IMR-90 (cell line): ENCODE measurements at regions not wholly inside any gene's neighbourhood (a gene's known extent, or its start where the extent isn't known, plus 50 kb on each side); places are given as distances from the start of the nearest gene placed in this dataset.

Experiments
- BHLHE40 ChIP-seq: fragments of 150-350 bp; IDR thresholded peaks from 2 replicates; pipeline ENCODE4 v1.6.1; 2016; ENCODE audit warnings: mild to moderate bottlenecking, low read depth, low read length
- CEBPB ChIP-seq: IDR thresholded peaks from 2 replicates; pipeline ENCODE4 v1.6.1; 2012; ENCODE audit warnings: low read depth, low read length, improper control_type of control experiment
- FOS ChIP-seq: fragments of 150-350 bp; IDR thresholded peaks from 2 replicates; pipeline ENCODE4 v1.6.1; 2016; ENCODE audit warnings: low read depth, low read length
- MAFK ChIP-seq: IDR thresholded peaks from 2 replicates; pipeline ENCODE4 v1.6.1; 2012; ENCODE audit warnings: low read depth, low read length, improper control_type of control experiment
- MXI1 ChIP-seq: IDR thresholded peaks from 2 replicates; pipeline ENCODE4 v1.6.1; 2012; ENCODE audit warnings: low read depth, mild to moderate bottlenecking, low read length, moderate library complexity, borderline replicate concordance
- POLR2A ChIP-seq: IDR thresholded peaks from 2 replicates; pipeline ENCODE4 v1.6.1; 2012; ENCODE audit warnings: mild to moderate bottlenecking, low read depth, low read length
- RAD21 ChIP-seq: IDR thresholded peaks from 2 replicates; pipeline ENCODE4 v1.6.1; 2012; ENCODE audit warnings: low read length, improper control_type of control experiment
- RCOR1 ChIP-seq: IDR thresholded peaks from 2 replicates; pipeline ENCODE4 v1.6.1; 2012; ENCODE audit warnings: mild to moderate bottlenecking, low read length, improper control_type of control experiment; ENCODE audit not compliant: insufficient replicate concordance
- SMC3 ChIP-seq: fragments of 150-350 bp; IDR thresholded peaks from 2 replicates; pipeline ENCODE4 v1.6.1; 2016; ENCODE audit warnings: low read depth, mild to moderate bottlenecking, antibody characterized with exemption, low read length, moderate library complexity
- USF2 ChIP-seq: fragments of 150-350 bp; IDR thresholded peaks from 2 replicates; pipeline ENCODE4 v1.6.1; 2017; ENCODE audit warnings: mild to moderate bottlenecking, antibody characterized with exemption, low read length, low read depth
- TF ChIP-seq, protein P1 (sequence below): conservative IDR thresholded peaks from 2 replicates; pipeline ENCODE4 v1.5.1; 2012; ENCODE audit warnings: mild to moderate bottlenecking, low read depth, low read length, improper control_type of control experiment
- TF ChIP-seq, protein P2 (sequence below): fragments of 150-350 bp; IDR thresholded peaks from 2 replicates; pipeline ENCODE4 v1.6.1; 2016; ENCODE audit warnings: low read depth, mild to moderate bottlenecking, low read length, moderate library complexity, borderline replicate concordance

DNA sequence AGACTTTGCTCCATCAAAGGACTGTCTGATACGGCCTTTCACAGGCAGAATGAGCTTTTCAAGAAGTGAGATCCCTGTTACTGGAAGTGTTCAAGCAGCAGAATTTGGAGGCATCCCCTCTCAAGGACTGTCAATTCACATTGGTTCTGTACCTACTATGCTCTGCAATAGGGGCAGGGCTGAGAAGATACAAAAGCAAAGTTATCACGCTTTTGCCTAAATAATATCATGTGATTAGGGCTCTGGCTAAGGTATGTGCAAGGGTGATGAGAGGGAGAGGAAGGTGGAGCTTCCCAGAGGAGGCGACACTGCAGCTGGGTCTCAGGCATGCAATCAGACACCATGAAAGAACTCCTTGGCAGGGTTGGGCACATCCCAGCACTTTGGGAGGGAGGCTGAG is 80.2 kb upstream of the PIM1 start:
- TF ChIP-seq, protein P1, sequence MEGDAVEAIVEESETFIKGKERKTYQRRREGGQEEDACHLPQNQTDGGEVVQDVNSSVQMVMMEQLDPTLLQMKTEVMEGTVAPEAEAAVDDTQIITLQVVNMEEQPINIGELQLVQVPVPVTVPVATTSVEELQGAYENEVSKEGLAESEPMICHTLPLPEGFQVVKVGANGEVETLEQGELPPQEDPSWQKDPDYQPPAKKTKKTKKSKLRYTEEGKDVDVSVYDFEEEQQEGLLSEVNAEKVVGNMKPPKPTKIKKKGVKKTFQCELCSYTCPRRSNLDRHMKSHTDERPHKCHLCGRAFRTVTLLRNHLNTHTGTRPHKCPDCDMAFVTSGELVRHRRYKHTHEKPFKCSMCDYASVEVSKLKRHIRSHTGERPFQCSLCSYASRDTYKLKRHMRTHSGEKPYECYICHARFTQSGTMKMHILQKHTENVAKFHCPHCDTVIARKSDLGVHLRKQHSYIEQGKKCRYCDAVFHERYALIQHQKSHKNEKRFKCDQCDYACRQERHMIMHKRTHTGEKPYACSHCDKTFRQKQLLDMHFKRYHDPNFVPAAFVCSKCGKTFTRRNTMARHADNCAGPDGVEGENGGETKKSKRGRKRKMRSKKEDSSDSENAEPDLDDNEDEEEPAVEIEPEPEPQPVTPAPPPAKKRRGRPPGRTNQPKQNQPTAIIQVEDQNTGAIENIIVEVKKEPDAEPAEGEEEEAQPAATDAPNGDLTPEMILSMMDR = no peak
- TF ChIP-seq POLR2A = no peak
- no peak for TF ChIP-seq USF2
- TF ChIP-seq, protein P2, sequence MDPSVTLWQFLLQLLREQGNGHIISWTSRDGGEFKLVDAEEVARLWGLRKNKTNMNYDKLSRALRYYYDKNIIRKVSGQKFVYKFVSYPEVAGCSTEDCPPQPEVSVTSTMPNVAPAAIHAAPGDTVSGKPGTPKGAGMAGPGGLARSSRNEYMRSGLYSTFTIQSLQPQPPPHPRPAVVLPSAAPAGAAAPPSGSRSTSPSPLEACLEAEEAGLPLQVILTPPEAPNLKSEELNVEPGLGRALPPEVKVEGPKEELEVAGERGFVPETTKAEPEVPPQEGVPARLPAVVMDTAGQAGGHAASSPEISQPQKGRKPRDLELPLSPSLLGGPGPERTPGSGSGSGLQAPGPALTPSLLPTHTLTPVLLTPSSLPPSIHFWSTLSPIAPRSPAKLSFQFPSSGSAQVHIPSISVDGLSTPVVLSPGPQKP = no peak
- TF ChIP-seq RCOR1 = no peak
- no peak for TF ChIP-seq CEBPB
- no peak for TF ChIP-seq MAFK
- no peak for TF ChIP-seq RAD21
- TF ChIP-seq MXI1 = no peak
- TF ChIP-seq SMC3 = no peak
- no peak for TF ChIP-seq FOS
- TF ChIP-seq BHLHE40 = no peak
